Skeletal muscle tissue (tissue), 3 donors: ENCODE measurements at regions not wholly inside any gene's neighbourhood (a gene's known extent, or its start where the extent isn't known, plus 50 kb on each side); places are given as distances from the start of the nearest gene placed in this dataset.

Source experiments
- H3K27ac ChIP-seq: one replicate; pipeline ENCODE4 v1.7.0; 2013; ENCODE audit warnings: mild to moderate bottlenecking, low read depth, low read length, inconsistent platforms
- H3K27me3 ChIP-seq, 3 donors: one replicate each; pipeline ENCODE4 v1.7.0; 2013; ENCODE audit warnings: low read length in 3 of 3; ENCODE audit not compliant: control insufficient read depth in 3 of 3, insufficient read depth in 3 of 3
- H3K36me3 ChIP-seq, 3 donors: one replicate each; pipeline ENCODE4 v1.7.0; 2013; ENCODE audit warnings: low read length in 3 of 3; ENCODE audit not compliant: control insufficient read depth in 3 of 3, insufficient read depth in 3 of 3
- H3K4me1 ChIP-seq, 3 donors: one replicate each; pipeline ENCODE4 v1.7.0; 2013; ENCODE audit warnings: low read length in 3 of 3, mild to moderate bottlenecking in 3 of 3; ENCODE audit not compliant: control insufficient read depth in 3 of 3, insufficient read depth in 3 of 3
- H3K4me3 ChIP-seq, 3 donors: one replicate each; pipeline ENCODE4 v1.7.0; 2013; ENCODE audit warnings: low read length in 3 of 3
- H3K9ac ChIP-seq, 3 donors: one replicate each; pipeline ENCODE4 v1.7.0; 2013; ENCODE audit warnings: low read length in 3 of 3, mild to moderate bottlenecking in 3 of 3, moderate library complexity in 2 of 3, low read depth in 1 of 3
- H3K9me3 ChIP-seq, 3 donors: one replicate each; pipeline ENCODE4 v1.7.0; 2013; ENCODE audit warnings: low read length in 3 of 3; ENCODE audit not compliant: control insufficient read depth in 3 of 3
- donor health status: Osteomylitis.

DNA sequence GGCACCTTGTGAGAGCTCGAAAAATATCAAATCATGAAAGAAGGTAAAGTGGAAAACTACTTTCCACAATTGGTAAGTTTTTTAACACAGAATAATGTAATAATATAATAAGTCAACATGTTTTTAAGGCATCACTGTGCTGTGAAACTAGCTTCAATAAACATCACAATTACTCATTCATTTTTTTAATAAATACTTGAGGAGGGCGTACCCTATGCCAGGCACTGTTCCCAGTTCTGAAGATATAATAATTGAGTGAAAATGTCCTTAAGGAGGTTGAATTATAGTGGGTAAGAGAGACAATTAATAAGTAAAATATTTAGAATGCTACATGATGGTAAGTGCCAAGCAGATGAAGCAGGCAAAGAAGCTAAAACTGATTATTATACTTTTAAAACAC, 381.4 kb downstream of the ELAVL2 start:
- no peaks in the 10 kb centered on the region for H3K4me1 ChIP-seq
- H3K36me3 ChIP-seq, result no peaks in the 10 kb centered on the region
- H3K9ac ChIP-seq, result no peak overlapping the region
- no peaks in the 10 kb centered on the region for H3K27me3 ChIP-seq
- H3K4me3 ChIP-seq, result no peak overlapping the region
- no peak overlapping the region for H3K27ac ChIP-seq
- no peaks in the 10 kb centered on the region for H3K9me3 ChIP-seq

DNA sequence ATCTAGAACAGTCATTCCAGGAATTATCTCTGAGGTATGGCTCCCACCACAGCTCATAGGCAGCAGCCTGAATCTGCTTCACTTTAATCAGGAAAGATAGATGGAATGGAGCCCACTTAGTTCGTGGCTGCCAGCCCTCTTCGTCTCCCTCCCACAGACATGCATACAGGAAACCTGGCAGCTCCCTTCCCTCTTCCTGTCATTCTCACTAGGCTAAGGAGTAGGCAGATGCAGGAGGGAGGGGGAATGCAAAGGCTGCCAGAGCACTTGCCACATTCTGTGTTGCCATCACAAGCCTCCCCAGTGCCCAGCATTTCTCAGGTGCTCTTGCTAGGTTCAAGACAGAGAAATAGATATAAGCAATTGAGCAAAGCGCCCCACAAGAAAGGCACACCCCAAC, 378.9 kb downstream of the ELAVL2 start:
- Histone ChIP-seq H3K4me3 (no peak overlapping the region), H3K9ac (no peak overlapping the region), H3K36me3 (no peaks in the 10 kb centered on the region), H3K27ac (no peak overlapping the region), H3K4me1 (no peaks in the 10 kb centered on the region), H3K27me3 (no peaks in the 10 kb centered on the region), H3K9me3 (peaks cover 0 to under 1% (median 0%) of the 10 kb centered on the region in 3 donors)

DNA sequence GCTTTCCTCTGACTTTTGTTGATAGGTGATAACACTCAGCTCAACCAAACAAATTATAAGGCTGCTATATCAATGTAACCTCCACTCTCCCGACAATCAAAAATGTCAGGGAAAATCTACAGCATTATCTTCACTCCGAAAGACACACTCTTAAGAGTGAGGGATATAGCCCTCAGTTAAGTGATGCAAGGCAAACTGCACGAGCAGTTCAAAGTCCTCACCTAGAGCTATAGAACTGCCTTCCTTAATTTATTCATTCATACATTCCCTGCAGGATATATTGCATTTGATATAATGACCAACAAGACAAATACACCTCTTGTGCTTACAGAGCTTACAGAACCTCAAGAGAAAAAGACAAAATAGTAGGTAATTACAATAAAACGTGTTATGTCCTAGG, 378.1 kb downstream of the ELAVL2 start:
- Histone ChIP-seq H3K4me1 (no peaks in the 10 kb centered on the region), H3K9me3 (peaks cover 0 to 3% (median 0%) of the 10 kb centered on the region in 3 donors), H3K4me3 (no peak overlapping the region), H3K9ac (no peak overlapping the region), H3K36me3 (no peaks in the 10 kb centered on the region), H3K27ac (no peak overlapping the region), H3K27me3 (no peaks in the 10 kb centered on the region)

DNA sequence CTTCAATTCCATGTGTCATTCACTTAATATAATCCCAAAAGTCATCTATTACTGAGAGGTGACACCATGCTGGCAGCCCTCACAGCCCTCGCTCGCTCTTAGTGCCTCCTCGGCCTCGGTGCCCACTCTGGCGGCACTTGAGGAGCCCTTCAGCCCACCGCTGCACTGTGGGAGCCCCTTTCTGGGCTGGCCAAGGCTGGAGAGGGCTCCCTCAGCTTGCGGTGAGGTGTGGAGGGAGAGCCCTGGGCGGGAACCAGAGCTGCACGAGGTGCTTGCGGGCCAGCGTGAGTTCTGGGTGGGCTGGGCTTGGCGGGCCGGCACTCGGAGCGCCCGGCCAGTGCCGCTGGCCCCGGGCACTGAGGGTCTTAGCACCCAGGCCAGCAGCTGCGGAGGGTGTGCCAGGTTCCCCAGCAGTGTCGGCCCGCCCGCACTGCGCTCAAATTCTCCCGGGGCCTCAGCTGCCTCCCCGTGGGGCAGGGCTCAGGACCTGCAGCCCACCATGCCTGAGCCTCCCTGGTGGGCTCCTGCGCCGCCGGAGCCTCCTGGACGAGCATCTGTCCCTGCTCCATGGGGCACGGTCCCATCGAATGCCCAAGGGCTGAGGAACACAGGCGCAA, 374.1 kb downstream of the ELAVL2 start:
- Histone ChIP-seq H3K27me3 (no peaks in the 10 kb centered on the region), H3K4me1 (no peaks in the 10 kb centered on the region), H3K4me3 (no peak overlapping the region), H3K9me3 (peaks cover 0 to 6% (median 0%) of the 10 kb centered on the region in 3 donors), H3K9ac (no peak overlapping the region), H3K27ac (no peak overlapping the region), H3K36me3 (no peaks in the 10 kb centered on the region)

DNA sequence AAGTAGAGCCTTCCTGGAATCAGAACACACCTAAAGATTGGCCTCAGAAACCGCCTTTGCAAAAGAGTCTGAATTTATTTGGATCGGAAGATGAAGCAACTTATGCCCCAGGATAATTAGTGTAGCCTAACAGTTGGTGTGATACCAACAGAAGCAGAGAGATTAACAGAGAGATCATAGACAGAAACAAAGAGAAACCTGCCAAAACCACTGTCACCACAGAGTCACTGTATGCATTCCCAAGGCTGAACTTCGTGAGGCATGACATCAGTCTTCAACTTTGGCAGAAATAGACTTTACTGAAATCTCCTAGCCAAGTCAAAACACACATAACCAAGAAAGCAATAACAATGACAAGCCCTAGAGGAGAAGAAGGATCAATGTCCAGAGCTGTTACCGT, 361.8 kb downstream of the ELAVL2 start:
- H3K9me3 ChIP-seq, result no peaks in the 10 kb centered on the region
- no peak overlapping the region for H3K4me3 ChIP-seq
- no peaks in the 10 kb centered on the region for H3K36me3 ChIP-seq
- no peaks in the 10 kb centered on the region for H3K4me1 ChIP-seq
- no peak overlapping the region for H3K9ac ChIP-seq
- no peaks in the 10 kb centered on the region for H3K27me3 ChIP-seq
- H3K27ac ChIP-seq, result no peak overlapping the region

DNA sequence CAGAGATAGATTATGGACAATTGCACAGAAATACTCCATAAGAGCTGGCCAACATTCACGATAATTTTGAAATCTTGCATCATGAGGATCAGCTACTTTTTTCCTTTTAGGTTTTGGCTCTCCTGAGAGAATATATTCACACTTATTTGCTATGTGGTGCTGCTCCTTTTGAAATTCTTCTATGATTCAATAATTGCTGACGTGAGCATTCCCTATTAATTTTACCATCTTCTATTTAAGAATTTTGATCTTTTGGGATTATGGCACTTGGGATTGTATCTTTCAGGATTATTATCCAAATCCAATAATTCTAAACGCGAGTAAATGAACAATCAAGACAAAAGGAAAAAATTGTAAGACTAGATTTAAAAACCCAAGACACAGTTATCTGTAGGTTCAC, 358.8 kb downstream of the ELAVL2 start:
- no peaks in the 10 kb centered on the region for H3K36me3 ChIP-seq

DNA sequence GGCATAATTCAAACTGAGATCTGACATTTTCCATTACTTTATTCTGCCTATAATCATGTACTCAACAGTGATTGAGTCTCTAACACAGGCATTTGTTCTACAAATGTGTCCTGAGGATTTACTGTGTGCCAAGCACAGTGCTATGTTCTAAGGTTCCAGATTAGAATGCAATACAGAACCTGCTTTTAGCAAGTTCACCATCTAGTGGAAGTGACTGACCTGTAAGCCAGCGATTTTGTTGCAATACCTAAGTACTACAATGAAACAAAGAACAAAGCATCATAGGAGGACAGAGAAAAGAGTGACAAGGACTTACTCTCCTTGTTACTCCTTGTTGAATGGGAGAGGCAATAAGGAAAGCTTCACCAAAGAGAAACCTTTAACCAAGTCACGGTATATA, 348.1 kb downstream of the ELAVL2 start:
- Histone ChIP-seq H3K27me3 (no peaks in the 10 kb centered on the region), H3K4me1 (no peaks in the 10 kb centered on the region), H3K36me3 (no peaks in the 10 kb centered on the region), H3K4me3 (no peak overlapping the region), H3K9ac (no peak overlapping the region), H3K9me3 (no peaks in the 10 kb centered on the region), H3K27ac (no peak overlapping the region)

More for the DNA sequence above, 358.8 kb downstream of the ELAVL2 start:
- Histone ChIP-seq H3K4me1 (no peaks in the 10 kb centered on the region), H3K4me3 (no peak overlapping the region), H3K27me3 (no peaks in the 10 kb centered on the region), H3K9ac (no peak overlapping the region), H3K9me3 (no peaks in the 10 kb centered on the region), H3K27ac (no peak overlapping the region)

DNA sequence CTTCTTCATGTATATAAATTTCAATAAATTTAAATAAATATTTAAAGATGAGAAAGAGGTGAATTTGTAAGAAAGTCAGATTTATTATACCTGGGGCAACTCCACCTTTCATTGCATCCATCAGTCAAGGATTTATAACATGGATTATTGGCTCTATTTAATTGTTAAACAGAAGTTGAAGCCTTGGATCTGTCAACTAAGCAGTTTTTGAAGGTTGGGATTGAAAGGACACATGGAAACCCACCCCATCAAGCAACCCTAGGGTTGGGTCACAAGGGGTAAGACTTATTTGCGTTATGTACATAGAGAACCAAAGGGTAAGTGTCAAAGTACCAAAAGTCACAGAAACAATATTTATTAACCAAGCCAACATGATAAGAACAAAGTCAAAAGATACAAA, 342.5 kb downstream of the ELAVL2 start:
- H3K27me3 ChIP-seq, result no peaks in the 10 kb centered on the region
- H3K27ac ChIP-seq, result no peak overlapping the region
- no peaks in the 10 kb centered on the region for H3K9me3 ChIP-seq
- H3K4me3 ChIP-seq, result no peak overlapping the region
- H3K4me1 ChIP-seq, result no peaks in the 10 kb centered on the region
- no peak overlapping the region for H3K9ac ChIP-seq
- H3K36me3 ChIP-seq, result no peaks in the 10 kb centered on the region

DNA sequence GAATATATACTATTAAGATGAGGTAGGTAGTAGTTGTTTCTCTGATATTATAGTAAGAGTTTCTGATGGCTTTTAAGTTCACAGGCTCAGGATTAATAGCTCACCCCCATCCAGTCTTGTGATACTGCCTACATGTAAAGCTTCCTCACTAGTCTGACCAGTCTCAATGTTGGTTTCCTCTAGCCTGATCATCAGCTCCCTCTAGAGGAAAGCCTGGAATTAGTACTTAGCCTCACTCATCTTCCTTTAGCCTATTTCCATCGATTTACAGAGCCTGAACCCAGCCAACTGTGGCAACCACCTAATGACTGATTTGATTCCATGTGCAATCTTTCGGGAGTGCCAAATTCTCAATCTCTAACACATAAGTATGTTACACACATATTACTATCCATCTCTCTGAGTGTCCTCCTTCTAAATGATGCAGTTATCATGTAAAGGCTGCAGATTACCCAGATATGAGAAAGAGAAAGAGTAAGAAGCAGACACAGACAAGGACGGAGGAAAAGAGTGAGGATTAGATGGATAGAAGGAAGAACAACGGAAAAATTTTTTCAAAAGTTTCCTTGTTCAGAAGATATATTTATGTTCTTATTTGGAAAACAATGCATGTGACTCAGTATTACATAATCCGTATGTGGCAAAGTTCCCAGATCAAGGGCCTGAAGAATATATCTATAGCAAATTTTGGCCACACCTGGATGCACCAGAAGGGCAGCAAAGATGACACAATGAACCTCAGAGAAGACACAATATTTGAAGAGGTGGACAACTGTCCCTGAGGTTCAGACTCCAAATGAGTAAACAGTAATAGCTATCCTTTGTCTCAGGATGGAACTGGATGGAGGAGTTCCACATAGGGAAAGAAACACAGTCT, 333.7 kb downstream of the ELAVL2 start:
- Histone ChIP-seq H3K4me1 (no peaks in the 10 kb centered on the region), H3K27ac (no peak overlapping the region), H3K4me3 (no peak overlapping the region), H3K27me3 (no peaks in the 10 kb centered on the region), H3K36me3 (no peaks in the 10 kb centered on the region), H3K9me3 (no peaks in the 10 kb centered on the region), H3K9ac (no peak overlapping the region)

DNA sequence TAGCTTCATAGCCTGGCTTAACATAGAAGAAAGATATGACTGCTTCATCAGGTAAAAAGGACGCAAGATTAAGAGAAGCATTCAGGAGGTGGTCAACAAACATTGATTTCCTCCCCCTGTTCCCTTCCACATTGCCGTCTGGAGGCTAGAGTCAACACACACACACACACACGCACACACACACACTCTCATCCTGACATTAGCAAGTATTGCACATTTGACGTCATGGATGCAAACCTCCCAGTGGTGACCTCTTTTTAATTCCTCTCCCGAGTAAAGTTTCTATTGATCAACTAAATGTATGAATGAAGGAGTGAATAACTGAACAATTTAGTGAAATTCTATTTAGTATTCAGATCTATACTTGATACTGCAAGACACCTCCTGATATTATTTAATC, 332.8 kb downstream of the ELAVL2 start:
- Histone ChIP-seq H3K36me3 (no peaks in the 10 kb centered on the region), H3K4me1 (no peaks in the 10 kb centered on the region), H3K27ac (no peak overlapping the region), H3K4me3 (no peak overlapping the region), H3K9ac (no peak overlapping the region), H3K9me3 (no peaks in the 10 kb centered on the region), H3K27me3 (no peaks in the 10 kb centered on the region)
